ENCODE measurements at regions not wholly inside any gene's neighbourhood (a gene's known extent, or its start where the extent isn't known, plus 50 kb on each side); places are given as distances from the start of the nearest gene placed in this dataset.

DNA sequence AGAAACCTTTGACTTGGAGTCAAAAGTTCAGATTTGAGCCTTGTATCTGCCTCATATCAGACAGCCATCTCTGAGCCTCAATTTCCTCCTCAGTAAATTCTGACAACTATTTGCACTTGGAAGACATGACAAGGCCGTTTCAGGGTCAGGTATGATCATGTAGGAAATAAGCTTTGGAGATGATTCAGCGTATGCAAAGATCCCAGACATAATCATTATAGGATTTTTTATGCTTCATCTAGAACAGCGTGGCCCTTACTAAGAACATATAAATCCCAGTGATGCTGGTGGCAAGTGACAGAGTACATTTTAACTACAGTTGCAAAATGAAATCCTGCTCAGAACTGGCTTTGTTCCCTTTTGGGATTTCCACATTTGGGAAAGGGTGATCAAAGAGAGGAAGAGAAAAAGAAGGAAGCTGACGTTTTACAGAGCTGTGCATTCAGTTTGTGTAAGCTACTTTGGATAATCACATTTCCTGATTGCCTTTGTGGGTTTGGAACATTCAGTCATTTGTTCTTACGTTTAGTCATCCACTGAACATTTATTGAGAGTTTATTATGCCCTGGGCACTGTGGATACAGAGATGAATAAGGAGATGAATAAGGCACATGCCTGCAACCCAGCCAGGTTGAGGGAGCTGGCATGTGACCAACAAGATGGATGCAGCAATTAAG is 81.9 kb upstream of the HEPHL1 start:
- TF ChIP-seq, protein P1, sequence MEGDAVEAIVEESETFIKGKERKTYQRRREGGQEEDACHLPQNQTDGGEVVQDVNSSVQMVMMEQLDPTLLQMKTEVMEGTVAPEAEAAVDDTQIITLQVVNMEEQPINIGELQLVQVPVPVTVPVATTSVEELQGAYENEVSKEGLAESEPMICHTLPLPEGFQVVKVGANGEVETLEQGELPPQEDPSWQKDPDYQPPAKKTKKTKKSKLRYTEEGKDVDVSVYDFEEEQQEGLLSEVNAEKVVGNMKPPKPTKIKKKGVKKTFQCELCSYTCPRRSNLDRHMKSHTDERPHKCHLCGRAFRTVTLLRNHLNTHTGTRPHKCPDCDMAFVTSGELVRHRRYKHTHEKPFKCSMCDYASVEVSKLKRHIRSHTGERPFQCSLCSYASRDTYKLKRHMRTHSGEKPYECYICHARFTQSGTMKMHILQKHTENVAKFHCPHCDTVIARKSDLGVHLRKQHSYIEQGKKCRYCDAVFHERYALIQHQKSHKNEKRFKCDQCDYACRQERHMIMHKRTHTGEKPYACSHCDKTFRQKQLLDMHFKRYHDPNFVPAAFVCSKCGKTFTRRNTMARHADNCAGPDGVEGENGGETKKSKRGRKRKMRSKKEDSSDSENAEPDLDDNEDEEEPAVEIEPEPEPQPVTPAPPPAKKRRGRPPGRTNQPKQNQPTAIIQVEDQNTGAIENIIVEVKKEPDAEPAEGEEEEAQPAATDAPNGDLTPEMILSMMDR (IDR thresholded peaks at IDR 0.05) = no peak
- TF ChIP-seq EZH2 (IDR thresholded peaks at IDR 0.05; ENCODE audit: borderline replicate concordance, insufficient read depth, low read depth, low read length, poor library complexity, severe bottlenecking) = no peak

Data from B cell (primary cell).